GM18498 (cell line): ENCODE measurements at regions not wholly inside any gene's neighbourhood (a gene's known extent, or its start where the extent isn't known, plus 50 kb on each side); places are given as distances from the start of the nearest gene placed in this dataset.
"Not testable (repeated sequence)": the region's sequence is repeated elsewhere in the genome, so short reads cannot be mapped to it uniquely, and the experiment has no call there.

ENCODE experiments used
- ATAC-seq: cut with Tn5 transposase; IDR thresholded peaks from one replicate; pipeline ENCODE4 v1.9.1; 2021; ENCODE audit warnings: mild to moderate bottlenecking, moderate library complexity; ENCODE audit not compliant: unreplicated experiment

GRCh38 chr20:11459090-11459890 lies 458.4 kb upstream of the BTBD3 start:
- ATAC-seq = no peak

GRCh38 chr20:11467436-11467835 lies 450.3 kb upstream of the BTBD3 start:
- ATAC-seq = no peak

- ATAC-seq = no peak
Observed at GRCh38 chr20:11468880-11469279, 448.8 kb upstream of the BTBD3 start.

- no peak for ATAC-seq
Observed at GRCh38 chr20:11469795-11470435, 447.8 kb upstream of the BTBD3 start.

GRCh38 chr20:11473983-11474382 lies 443.7 kb upstream of the BTBD3 start:
- no peak for ATAC-seq

- no peak for ATAC-seq
Observed at GRCh38 chr20:11483697-11484096, 434.0 kb upstream of the BTBD3 start.

GRCh38 chr20:11484479-11484878 lies 433.2 kb upstream of the BTBD3 start:
- ATAC-seq = no peak

GRCh38 chr20:11492386-11492785 lies 425.3 kb upstream of the BTBD3 start:
- no peak for ATAC-seq

- no peak for ATAC-seq
Observed at GRCh38 chr20:11492846-11493245, 424.8 kb upstream of the BTBD3 start.

GRCh38 chr20:11496380-11496779 lies 421.3 kb upstream of the BTBD3 start:
- ATAC-seq = no peak

GRCh38 chr20:11497545-11497944 lies 420.1 kb upstream of the BTBD3 start:
- no peak for ATAC-seq

- ATAC-seq = no peak
Observed at GRCh38 chr20:11499101-11499634, 418.5 kb upstream of the BTBD3 start.

GRCh38 chr20:11502061-11502460 lies 415.6 kb upstream of the BTBD3 start:
- ATAC-seq = no peak

- no peak for ATAC-seq
Observed at GRCh38 chr20:11502671-11503070, 415.0 kb upstream of the BTBD3 start.

- no peak for ATAC-seq
Observed at GRCh38 chr20:11509776-11510175, 407.9 kb upstream of the BTBD3 start.

- no peak for ATAC-seq
Observed at GRCh38 chr20:11511821-11512220, 405.9 kb upstream of the BTBD3 start.

- not testable (repeated sequence) for ATAC-seq
Observed at GRCh38 chr20:11513241-11513745, 404.4 kb upstream of the BTBD3 start.

- no peak for ATAC-seq
Observed at GRCh38 chr20:11516448-11516847, 401.2 kb upstream of the BTBD3 start.

GRCh38 chr20:11520596-11520995 lies 397.1 kb upstream of the BTBD3 start:
- ATAC-seq = no peak

- no peak for ATAC-seq
Observed at GRCh38 chr20:11521476-11522365, 396.0 kb upstream of the BTBD3 start.

- no peak for ATAC-seq
Observed at GRCh38 chr20:11522366-11522741, 395.3 kb upstream of the BTBD3 start.
